Stimulated activated CD4-positive, alpha-beta T cell treated with anti-CD3 and anti-CD28 coated beads, Interleukin-15, amount 100 ng/mL, for 48 hours (primary cell): ENCODE measurements at regions not wholly inside any gene's neighbourhood (a gene's known extent, or its start where the extent isn't known, plus 50 kb on each side); places are given as distances from the start of the nearest gene placed in this dataset.

ENCODE experiments used
- DNase-seq, 2 donors: peaks; one replicate each; pipeline ENCODE4 v3.0.0-alpha.2; 2020; ENCODE audit warnings: low read depth in 2 of 2

- DNase-seq, result no peak
Observed at GRCh38 chr21:40901691-40902090, 54.7 kb upstream of the DSCAM start.

GRCh38 chr21:40902299-40902698, 55.3 kb upstream of the DSCAM start:
- no peak for DNase-seq

DNA sequence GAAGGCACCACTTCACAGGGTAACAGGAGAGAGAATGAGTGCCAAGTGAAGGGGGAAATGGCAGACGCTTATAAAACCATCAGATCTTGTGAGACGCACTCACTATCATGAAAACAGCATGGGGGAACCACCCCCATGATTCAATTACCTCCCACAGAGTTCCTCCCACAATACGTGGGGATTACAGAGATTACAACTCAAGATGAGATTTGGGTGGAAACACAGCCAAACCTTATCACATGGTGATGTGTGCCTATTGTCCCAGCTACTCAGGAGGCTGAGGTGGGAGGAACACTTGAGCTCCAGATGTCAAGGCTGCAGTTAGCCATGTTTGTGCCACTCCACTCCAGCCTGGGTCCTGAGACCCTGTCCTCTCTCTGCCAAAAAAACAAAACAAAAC, 56.0 kb upstream of the DSCAM start:
- DNase-seq, result no peak

DNA sequence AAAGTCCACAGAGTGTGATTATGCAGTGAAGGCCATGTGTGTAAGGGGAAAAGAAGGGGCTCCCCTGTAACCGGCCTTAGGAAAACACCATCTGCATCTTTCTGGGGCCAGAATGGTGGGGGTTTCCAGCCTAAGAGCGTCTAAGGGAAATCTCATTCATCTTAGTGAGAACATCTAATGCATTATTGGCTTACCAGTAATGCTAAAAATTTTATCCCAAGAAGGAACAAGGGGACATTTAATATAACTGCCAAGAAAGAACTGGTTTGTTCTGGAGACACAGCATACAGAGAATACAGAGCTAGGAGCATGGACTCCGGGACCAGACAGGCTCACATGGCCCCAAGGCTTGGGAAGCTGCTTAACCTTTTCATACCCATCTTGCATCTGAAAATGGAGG, 58.3 kb upstream of the DSCAM start:
- no peak for DNase-seq

DNA sequence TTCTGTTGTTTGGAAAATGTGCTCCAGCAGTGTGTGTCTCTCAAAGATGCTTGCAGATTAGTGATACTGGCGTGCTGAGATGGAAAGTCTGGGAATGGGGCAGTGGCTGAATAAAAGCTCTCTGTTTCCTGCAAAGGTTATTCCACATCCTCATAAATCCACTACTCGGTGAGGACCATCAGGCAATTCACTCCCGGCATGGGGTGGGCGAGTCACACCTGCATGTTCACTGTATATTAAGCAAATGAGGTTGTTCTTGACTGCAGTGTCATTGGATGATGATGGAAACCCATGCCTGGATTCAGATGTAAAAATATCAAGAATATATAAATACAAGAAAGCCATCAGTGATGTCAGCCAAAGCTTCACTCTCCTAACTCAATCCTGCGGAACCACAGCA, 65.4 kb upstream of the DSCAM start:
- DNase-seq, result no peak

DNA sequence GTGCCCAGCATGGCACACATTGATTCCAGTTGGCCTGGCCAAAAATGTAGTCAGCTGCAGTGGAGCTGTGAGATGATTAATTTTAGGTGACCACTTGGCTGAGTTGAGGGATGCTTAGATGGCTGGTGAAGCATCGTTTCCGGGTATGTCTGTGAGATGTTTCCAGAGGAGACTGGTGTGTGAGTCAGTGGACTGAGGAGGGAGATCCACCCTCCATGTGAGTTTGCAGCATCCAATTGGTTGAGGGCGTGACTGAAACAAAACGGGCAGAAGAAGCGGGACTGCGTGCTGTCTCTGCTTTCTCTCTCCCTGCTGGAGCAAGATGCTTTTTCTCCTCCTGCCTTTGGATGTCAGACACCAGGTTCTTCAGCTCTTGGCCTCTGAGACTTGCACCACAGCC, 68.2 kb upstream of the DSCAM start:
- no peak for DNase-seq

GRCh38 chr21:40923407-40923806, 76.4 kb upstream of the DSCAM start:
- DNase-seq, result no peak

GRCh38 chr21:40923901-40924300, 76.9 kb upstream of the DSCAM start:
- DNase-seq, result no peak

- DNase-seq, result no peak
Observed at GRCh38 chr21:40924641-40925040, 77.7 kb upstream of the DSCAM start.

GRCh38 chr21:40926238-40926637, 79.3 kb upstream of the DSCAM start:
- DNase-seq, result no peak

- no peak for DNase-seq
Observed at GRCh38 chr21:40929833-40930232, 82.9 kb upstream of the DSCAM start.

DNA sequence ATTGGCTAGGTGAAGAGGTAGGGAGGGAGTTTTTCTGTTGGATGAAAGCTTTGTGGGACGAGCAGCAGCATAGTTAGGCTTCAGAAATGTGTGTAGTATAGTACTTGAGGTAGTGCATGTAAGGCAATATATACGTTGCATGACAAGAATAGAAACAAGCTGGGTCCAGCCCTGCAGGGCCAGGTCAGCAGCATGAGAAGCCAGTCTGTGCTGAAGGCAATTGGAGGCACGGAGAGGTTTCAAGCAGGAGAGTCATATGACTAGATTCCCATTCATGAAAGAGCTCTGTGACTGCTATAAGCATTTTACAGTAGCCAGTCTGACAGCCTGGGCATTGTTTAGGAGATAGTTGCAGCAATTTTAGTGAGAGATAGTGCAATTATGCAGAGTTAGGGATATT, 84.2 kb upstream of the DSCAM start:
- DNase-seq, result no peak

DNA sequence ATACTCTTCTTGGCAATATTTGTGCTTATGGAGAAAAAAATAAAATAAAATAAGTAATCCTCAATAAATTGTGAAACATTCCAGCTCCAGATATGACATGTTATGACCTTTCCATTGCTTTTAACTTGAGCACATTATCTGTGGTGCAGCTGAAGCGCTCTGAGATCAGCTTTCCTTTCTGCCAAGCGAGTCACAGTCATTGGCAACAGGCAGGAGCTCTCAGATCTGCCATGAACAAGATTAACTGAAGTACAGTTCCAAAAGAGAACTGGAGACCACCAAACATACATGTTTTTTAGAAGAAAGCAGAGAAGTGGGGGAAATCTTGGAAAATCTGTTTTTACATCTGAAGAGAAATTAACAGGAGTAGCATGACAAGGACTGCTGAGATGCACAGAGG, 89.2 kb upstream of the DSCAM start:
- DNase-seq, result no peak

DNA sequence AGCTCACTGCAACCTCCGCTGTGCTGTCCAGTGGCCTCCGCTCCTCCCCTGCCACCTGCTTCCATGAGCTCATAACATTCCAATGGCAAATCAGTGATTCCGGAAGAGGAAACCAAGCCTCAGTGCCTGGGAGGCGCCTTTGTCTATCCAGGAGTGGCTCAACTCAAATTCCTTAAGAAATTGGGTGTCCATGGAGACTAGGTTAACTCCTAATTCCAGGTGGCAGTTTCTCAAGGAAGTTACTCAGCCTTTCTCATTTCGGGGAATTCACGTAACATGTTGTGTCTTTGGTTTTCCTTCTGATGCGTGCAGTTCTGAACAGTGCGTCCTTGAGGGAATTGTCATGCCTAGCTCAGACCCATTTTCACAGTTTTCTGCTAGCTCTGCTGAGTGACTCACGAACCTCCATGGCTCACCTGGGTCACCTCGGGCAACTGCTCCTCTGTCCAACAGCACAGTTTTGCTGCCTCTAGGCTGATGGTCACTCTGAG, 89.9 kb upstream of the DSCAM start:
- no peak for DNase-seq

- no peak for DNase-seq
Observed at GRCh38 chr21:40938078-40938477, 91.1 kb upstream of the DSCAM start.

DNA sequence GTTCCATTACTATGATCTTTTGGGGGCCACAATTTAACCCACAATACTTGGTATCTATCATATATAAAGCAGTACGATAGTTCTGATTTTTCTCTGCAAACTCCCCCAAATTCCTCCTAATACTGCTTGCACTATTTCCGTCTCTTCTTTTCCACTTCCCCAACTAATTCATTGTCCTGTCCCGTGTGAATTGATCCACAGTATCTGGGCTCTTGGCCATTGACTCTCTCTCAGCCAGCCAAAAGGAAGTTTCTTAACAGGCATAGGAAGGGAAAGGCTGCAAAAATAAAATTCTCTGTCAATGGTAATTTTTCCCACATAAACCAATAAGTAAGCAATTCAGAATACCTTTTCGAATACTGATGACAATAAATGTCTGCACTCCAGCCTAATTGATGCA, 91.7 kb upstream of the DSCAM start:
- no peak for DNase-seq

DNA sequence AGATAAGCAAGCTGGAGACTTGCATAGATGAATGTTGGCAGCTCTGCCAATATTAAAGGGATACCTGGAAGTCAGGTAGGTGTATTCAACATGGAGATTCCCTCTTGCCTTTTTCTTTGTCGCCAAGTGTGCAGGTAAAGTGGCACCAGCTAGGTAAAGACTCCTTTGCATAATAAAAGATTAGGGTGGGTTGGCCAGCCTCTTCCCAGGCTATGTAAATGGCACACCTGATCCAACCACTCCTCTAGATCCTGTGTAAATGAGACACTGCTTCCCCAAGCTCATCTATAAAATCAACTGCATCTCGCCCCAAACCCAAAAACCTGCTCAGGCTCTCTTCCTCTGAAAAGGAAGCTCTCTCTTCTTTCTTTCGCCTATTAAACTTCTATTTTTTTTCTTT, 100.8 kb upstream of the DSCAM start:
- no peak for DNase-seq

- DNase-seq, result no peak
Observed at GRCh38 chr21:40950970-40951369, 104.0 kb upstream of the DSCAM start.

DNA sequence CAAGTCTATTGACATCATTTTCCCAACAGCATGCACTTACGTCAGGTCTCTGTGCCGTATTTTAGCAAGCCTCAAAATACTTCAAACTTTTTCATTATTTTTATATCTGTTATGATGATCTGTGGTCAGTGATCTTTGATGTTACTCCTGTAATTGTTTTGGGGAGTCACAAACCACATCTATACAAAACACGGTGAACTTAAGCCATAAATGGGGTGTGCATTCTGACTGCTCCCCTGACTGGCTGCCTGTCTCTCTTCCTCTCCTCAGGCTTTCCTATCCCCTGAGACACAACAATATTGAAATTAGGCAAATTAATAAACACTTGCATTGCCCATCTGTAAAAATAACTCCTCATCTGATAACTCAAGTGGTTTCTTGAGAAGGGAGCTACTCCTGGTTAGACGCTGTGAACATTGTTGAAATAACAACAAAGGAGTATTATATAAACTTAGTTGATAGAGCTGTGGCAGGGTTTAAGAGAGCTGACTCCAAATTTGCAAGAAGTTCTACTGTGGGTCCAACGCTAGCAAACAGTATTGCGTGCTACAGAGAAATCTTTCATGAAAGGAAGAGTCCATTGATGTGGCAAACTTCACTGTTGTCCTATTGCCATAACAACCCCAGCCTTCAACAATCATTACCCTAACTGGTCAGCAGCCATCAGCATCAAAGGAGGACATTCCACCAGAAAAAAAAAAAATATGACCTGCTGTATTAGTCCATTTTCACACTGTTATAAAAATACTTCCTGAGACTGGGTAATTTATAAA, 105.8 kb upstream of the DSCAM start:
- no peak for DNase-seq

- DNase-seq, result no peak
Observed at GRCh38 chr21:40964691-40965090, 117.7 kb upstream of the DSCAM start.

- DNase-seq, result no peak
Observed at GRCh38 chr21:40967771-40968170, 120.8 kb upstream of the DSCAM start.

- no peak for DNase-seq
Observed at GRCh38 chr21:40972151-40972550, 125.2 kb upstream of the DSCAM start.

DNA sequence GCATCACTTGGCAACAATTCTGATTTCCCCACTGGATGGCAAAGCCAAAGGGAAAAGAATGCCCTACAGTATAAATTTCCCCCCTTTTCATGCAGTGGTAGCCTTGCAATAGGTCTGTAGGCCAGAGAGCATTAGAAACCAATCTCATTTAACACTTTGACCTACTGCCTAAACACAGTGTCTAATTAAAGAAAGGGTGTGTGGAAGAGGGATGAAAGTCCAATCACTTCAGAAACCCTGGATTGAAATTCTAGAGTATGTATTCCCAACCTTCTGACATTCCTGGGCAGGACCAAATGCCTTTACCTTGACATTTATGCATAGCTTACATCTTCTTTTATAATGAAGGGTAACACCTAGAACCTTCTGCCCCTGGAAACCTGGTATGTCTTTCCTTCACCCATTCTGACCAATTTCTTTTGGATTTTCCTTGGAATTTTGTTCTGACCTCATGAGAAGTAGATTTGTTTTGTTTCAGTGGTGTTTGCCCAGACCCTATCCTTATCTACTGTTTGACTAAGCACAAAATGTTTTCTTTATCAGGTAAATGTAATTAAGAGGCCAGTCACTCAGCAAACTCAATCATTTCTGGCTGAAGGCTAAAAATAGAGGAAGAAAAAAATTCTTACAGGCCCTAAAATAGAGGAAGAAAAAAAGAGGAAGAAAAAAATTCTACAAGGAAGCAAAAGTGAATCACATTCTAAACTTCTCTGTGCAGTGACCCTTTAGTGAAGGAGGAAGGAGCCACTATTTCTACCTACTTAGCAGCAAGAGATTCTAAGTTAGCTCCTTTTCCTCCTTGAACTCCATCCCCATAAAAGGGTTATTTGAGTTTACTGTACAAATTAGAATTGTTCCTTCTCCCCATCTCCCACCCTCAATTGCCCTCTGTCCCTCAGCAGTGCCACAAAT, 129.5 kb upstream of the DSCAM start:
- no peak for DNase-seq
